ENCODE measurements at regions not wholly inside any gene's neighbourhood (a gene's known extent, or its start where the extent isn't known, plus 50 kb on each side); places are given as distances from the start of the nearest gene placed in this dataset.

- POLR2A ChIA-PET = no interaction called here
- Histone ChIP-seq H3K36me3 (ENCODE audit: control insufficient read depth in 2 of 2, insufficient read depth in 1 of 2, low read length in 2 of 2) (no peaks in the 10 kb centered on the region), H3K27ac (ENCODE audit: extremely low read depth, low read depth, low read length) (no peak overlapping the region), H3K9me3 (ENCODE audit: control insufficient read depth, insufficient read depth, low read depth, low read length) (no peaks in the 10 kb centered on the region), H3K4me1 (ENCODE audit: control insufficient read depth, insufficient read depth, low read length) (no peaks in the 10 kb centered on the region), H3K4me3 (ENCODE audit: low read depth, low read length) (no peak overlapping the region)
- CTCF ChIA-PET = no interaction called here
- TF ChIP-seq, protein P1, sequence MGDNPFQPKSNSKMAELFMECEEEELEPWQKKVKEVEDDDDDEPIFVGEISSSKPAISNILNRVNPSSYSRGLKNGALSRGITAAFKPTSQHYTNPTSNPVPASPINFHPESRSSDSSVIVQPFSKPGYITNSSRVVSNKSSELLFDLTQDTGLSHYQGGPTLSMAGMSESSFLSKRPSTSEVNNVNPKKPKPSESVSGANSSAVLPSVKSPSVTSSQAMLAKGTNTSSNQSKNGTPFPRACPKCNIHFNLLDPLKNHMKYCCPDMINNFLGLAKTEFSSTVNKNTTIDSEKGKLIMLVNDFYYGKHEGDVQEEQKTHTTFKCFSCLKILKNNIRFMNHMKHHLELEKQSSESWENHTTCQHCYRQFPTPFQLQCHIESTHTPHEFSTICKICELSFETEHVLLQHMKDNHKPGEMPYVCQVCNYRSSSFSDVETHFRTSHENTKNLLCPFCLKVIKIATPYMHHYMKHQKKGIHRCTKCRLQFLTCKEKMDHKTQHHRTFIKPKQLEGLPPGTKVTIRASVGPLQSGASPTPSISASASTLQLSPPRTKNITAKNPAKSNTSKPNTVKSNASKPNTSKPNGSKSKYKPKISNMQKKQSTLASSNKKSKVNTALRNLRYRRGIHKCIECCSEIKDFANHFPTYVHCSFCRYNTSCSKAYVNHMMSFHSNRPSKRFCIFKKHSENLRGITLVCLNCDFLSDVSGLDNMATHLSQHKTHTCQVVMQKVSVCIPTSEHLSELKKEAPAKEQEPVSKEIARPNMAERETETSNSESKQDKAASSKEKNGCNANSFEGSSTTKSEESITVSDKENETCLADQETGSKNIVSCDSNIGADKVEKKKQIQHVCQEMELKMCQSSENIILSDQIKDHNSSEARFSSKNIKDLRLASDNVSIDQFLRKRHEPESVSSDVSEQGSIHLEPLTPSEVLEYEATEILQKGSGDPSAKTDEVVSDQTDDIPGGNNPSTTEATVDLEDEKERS (tag by site-specific recombination; IDR thresholded peaks at IDR 0.05) = no peak
- TF ChIP-seq ZNF391 (tag by site-specific recombination; IDR thresholded peaks at IDR 0.05; ENCODE audit: borderline replicate concordance, low read depth) (no peak), ZNF169 (tag by site-specific recombination; IDR thresholded peaks at IDR 0.05) (no peak), ZNF211 (tag by site-specific recombination; IDR thresholded peaks at IDR 0.05; ENCODE audit: low read depth) (no peak), ZNF146 (tag by site-specific recombination; IDR thresholded peaks at IDR 0.05) (no peak), SCRT1 (tag by site-specific recombination; IDR thresholded peaks at IDR 0.05; ENCODE audit: borderline replicate concordance) (no peak), BCL11B (tag by site-specific recombination; IDR thresholded peaks at IDR 0.05; ENCODE audit: low read depth) (no peak), ZNF416 (tag by site-specific recombination; IDR thresholded peaks at IDR 0.05) (no peak), SP7 (tag by site-specific recombination; IDR thresholded peaks at IDR 0.05) (no peak), ZSCAN16 (tag by site-specific recombination; IDR thresholded peaks at IDR 0.05) (no peak), ZNF26 (tag by site-specific recombination; IDR thresholded peaks at IDR 0.05) (no peak), ZNF624 (tag by site-specific recombination; IDR thresholded peaks at IDR 0.05) (no peak), ZXDB (tag by site-specific recombination; IDR thresholded peaks at IDR 0.05) (no peak), SETDB1 (IDR thresholded peaks at IDR 0.05; ENCODE audit: insufficient read length, low read length) (no peak), ZFHX2 (tag by site-specific recombination; conservative IDR thresholded peaks at IDR 0.05) (no peak), OSR2 (tag by site-specific recombination; IDR thresholded peaks at IDR 0.05) (no peak)
- TF ChIP-seq, protein P2, sequence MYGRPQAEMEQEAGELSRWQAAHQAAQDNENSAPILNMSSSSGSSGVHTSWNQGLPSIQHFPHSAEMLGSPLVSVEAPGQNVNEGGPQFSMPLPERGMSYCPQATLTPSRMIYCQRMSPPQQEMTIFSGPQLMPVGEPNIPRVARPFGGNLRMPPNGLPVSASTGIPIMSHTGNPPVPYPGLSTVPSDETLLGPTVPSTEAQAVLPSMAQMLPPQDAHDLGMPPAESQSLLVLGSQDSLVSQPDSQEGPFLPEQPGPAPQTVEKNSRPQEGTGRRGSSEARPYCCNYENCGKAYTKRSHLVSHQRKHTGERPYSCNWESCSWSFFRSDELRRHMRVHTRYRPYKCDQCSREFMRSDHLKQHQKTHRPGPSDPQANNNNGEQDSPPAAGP (tag by site-specific recombination; IDR thresholded peaks at IDR 0.05) = no peak
Measured at GRCh38 chr6:63465750-63466149, 106.5 kb upstream of the LOC128125822 start.

- no peaks in the 10 kb centered on the region for H3K4me1 ChIP-seq (ENCODE audit: control insufficient read depth, insufficient read depth, low read length)
- ChIA-PET POLR2A (no interaction called here), CTCF (interaction anchor here (0.7 kb wide), 1 partner anchor 33 kb away, joined by 4 read pairs; no protein-coding TSS in a partner anchor)
- H3K4me3 ChIP-seq (ENCODE audit: low read depth, low read length) = no peak overlapping the region
- H3K36me3 ChIP-seq (ENCODE audit: control insufficient read depth in 2 of 2, insufficient read depth in 1 of 2, low read length in 2 of 2) = no peaks in the 10 kb centered on the region
- no peaks in the 10 kb centered on the region for H3K9me3 ChIP-seq (ENCODE audit: control insufficient read depth, insufficient read depth, low read depth, low read length)
- no peak overlapping the region for H3K27ac ChIP-seq (ENCODE audit: extremely low read depth, low read depth, low read length)
- TF ChIP-seq, protein P3, sequence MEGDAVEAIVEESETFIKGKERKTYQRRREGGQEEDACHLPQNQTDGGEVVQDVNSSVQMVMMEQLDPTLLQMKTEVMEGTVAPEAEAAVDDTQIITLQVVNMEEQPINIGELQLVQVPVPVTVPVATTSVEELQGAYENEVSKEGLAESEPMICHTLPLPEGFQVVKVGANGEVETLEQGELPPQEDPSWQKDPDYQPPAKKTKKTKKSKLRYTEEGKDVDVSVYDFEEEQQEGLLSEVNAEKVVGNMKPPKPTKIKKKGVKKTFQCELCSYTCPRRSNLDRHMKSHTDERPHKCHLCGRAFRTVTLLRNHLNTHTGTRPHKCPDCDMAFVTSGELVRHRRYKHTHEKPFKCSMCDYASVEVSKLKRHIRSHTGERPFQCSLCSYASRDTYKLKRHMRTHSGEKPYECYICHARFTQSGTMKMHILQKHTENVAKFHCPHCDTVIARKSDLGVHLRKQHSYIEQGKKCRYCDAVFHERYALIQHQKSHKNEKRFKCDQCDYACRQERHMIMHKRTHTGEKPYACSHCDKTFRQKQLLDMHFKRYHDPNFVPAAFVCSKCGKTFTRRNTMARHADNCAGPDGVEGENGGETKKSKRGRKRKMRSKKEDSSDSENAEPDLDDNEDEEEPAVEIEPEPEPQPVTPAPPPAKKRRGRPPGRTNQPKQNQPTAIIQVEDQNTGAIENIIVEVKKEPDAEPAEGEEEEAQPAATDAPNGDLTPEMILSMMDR (tag by site-specific recombination; IDR thresholded peaks at IDR 0.05) = no peak
- TF ChIP-seq ZNF776 (tag by site-specific recombination; IDR thresholded peaks at IDR 0.05; ENCODE audit: borderline replicate concordance) = no peak
- TF ChIP-seq ZNF670 (tag by site-specific recombination; IDR thresholded peaks at IDR 0.05; ENCODE audit: low read depth) = no peak
- TF ChIP-seq ZNF639 (tag by site-specific recombination; IDR thresholded peaks at IDR 0.05) = no peak
- no peak for TF ChIP-seq ZNF133 (tag by site-specific recombination; IDR thresholded peaks at IDR 0.05)
- TF ChIP-seq, protein P4, sequence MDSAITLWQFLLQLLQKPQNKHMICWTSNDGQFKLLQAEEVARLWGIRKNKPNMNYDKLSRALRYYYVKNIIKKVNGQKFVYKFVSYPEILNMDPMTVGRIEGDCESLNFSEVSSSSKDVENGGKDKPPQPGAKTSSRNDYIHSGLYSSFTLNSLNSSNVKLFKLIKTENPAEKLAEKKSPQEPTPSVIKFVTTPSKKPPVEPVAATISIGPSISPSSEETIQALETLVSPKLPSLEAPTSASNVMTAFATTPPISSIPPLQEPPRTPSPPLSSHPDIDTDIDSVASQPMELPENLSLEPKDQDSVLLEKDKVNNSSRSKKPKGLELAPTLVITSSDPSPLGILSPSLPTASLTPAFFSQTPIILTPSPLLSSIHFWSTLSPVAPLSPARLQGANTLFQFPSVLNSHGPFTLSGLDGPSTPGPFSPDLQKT (IDR thresholded peaks at IDR 0.05; ENCODE audit: borderline replicate concordance, low read depth, low read length) = no peak
- no peak for TF ChIP-seq ZNF248 (tag by site-specific recombination; IDR thresholded peaks at IDR 0.05)
- TF ChIP-seq ZNF704 (tag by site-specific recombination; IDR thresholded peaks at IDR 0.05) = no peak
Measured at GRCh38 chr6:63466242-63466733, 106.0 kb upstream of the LOC128125822 start.

Data from HEK293 (cell line).